CD4-positive, alpha-beta T cell treated with Interleukin-17A for 4 hours (primary cell): ENCODE measurements at regions not wholly inside any gene's neighbourhood (a gene's known extent, or its start where the extent isn't known, plus 50 kb on each side); places are given as distances from the start of the nearest gene placed in this dataset.
"Not testable (repeated sequence)": the region's sequence is repeated elsewhere in the genome, so short reads cannot be mapped to it uniquely, and the experiment has no call there.

Experiments
- DNase-seq: peaks from one replicate; pipeline ENCODE4 v3.0.0-alpha.2; 2020; ENCODE audit warnings: mixed read lengths

GRCh38 chr18:1304392-1304992 is 399.8 kb downstream of the ADCYAP1 start:
- no peak for DNase-seq

GRCh38 chr18:1306641-1307040 is 402.0 kb downstream of the ADCYAP1 start:
- DNase-seq = no peak

DNA sequence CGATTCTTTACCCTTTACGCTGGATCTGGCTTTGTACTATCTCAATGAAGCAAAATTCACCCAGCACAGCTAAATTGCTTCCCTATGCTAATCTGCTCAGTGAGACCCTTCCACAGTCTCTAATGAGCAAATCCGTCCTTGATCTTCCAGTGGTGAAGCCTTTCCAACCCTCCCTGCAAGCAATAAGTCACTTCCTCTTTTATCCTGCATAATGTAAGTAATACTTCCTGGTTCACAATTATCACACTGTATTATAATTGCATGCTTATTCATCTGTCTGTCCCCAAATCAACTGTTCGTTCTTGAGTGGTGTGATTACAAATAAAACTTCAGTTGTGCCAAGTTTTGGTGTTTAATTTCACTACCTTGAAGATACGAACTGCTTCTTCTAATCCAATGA is 404.0 kb downstream of the ADCYAP1 start:
- DNase-seq = no peak

DNA sequence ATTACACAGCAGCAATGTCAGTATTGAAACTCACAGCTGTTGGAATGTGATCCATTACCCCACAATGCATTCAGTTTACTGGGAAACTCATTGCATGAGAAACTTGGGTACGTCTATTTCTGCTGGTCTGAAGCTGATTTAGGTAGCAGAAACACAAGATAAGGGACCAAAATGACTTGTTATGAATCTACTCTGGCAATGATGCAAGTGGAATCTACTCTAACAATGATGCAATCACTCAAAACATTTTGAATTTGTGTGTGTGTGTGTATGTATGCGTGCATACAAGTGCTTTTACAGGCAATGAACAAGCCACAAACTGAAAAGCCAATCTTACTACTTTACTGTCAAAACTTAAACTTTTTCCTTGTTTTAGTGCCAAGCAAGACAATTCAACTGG is 406.7 kb downstream of the ADCYAP1 start:
- DNase-seq = no peak

DNA sequence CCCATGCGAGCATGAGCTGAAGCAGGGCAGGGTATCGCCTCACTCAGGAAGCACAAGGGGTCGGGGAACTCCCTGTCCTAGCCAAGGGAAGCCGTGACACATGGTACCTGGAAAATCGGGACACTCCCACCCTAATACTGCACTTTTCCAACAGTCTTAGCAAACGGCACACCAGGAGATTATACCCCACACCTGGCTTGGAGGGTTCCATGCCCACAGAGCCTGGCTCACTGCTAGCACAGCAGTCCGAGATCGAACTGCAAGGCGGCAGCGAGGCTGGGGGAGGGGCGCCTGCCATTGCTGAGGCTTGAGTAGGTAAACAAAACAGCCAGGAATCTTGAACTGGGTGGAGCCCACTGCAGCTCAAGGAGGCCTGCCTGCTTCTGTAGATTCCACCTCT is 430.7 kb downstream of the ADCYAP1 start:
- DNase-seq = not testable (repeated sequence)

DNA sequence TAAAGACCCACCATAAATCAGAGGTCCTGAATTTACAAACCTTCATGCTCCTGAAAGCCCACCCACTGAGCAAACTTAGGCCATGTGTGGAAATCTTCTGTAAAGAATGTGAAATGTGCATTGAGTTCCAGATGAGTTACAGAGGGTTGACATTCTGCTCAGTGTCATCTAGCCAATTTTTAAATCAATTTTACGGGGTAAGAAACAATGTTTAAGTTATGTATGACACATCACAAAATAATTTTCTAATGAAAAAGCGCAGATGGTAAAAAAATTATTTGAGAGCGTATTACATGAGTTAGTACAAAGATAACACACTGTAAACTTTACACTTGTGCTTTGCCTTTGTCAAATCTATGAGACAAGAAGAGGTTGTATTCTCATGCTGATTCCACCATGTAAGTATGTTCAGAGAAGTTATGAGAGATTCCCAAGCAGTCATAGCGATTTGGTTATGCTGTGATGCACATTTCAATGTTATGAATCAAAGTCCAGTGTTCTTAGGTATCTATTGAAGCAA is 446.3 kb downstream of the ADCYAP1 start:
- DNase-seq = no peak

DNA sequence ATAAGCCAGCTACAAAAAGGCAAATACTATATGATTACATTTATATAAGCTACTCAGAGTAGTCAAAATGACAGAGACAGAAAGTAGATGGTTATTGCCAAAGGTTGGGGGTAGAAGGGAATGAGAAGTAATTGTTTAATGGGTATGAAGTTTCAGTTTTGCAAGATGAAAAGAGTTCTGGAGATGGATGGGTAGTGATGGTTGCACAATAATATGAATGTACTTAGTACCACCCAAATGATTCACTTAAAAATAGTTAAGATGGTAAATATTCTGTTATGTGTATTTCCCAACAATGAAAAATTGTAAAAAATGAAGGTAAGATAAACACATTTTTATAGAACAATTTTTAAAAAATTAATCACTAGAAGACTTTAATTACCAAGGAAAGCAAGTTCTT is 448.4 kb downstream of the ADCYAP1 start:
- DNase-seq = no peak

DNA sequence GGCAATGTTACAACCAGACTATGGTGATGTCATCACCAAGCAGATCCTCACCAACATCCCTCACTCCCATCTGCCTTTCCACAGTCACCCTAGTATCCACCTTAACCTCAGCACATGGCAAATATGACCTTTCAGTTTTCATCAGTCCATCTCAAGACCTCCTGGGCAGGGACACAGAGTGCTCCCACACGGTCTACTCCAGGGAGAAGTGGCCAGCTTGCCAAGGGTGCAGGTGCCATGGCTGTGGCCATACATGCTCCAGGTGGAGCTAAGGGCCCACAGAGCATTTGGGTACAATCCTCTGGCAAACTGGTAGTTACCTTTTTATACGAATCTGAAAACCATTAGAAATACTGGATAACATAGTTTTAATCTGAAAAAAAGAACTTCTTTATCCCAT is 453.1 kb downstream of the ADCYAP1 start:
- no peak for DNase-seq

DNA sequence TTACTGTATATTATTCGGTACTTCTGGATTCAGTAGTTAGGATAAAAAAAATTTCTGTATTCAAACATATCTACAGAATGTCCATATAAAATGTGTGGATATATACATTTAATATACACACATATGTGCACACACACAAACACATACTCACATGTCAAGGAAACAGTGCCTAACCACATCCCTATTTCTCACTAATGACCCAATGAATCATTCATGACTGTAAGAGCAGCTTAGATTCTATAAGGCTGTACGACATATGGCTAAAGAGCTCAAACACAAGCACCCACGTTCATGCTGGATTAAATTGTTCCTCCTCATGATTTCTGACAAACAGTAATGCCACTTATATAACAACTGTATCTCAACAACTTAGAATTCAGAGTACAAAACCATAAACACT is 457.3 kb downstream of the ADCYAP1 start:
- DNase-seq = no peak

DNA sequence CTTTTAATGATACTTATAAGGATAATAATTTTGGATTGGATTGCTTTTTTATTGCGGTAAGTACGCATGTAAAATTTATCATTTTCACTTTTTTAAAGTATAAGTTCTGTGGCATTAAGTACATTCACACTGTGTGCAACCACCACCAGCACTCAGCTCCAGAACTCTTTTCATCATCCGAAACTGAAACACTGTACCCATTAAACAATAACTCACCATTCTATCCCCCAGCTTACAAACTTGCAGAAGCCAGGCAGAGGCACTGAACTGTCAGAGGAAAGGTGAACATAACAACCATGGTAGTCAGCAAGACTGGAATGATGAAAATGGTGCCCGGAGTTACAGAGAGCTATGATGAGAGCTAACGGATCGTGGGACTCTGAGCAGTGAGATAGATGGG is 465.9 kb downstream of the ADCYAP1 start:
- no peak for DNase-seq

DNA sequence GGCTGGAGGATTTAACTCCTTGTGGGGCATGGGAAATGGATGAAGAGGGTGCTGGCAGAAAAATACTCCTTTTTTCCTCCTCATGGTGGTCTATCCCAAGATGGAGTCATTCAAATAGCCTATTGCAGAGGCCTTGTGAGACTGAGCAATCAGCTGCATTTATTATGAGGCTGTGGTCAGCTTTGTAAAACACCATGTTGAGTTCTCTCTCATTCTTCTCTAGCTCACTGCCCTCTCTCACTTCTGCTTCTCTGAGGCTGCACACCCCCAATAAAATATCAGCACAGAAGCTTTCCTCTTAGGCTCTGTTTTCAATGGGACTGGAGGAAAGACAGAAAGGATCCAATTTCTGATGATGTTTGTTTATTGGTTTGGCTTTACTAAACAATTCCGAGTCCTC is 467.1 kb downstream of the ADCYAP1 start:
- no peak for DNase-seq

DNA sequence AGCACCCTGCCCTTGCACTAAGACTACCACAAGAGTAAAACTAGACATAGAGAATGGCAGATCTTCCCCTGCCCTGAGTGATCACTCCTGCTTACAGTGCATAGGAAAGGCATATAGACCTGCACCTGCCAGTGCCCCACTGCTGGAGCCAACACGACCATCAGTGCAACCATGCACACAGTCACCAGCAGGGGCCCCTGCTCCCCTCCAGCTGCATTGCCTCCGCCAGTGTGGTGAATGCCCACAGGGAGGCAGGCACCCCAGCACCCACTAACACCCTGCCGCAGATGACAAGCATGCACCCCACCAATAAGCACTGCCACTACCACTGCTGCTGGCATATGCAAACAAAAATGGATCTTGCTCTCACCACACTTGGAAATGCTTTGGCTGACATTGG is 478.8 kb downstream of the ADCYAP1 start:
- DNase-seq = no peak

GRCh38 chr18:1388468-1388867 is 483.8 kb downstream of the ADCYAP1 start:
- not testable (repeated sequence) for DNase-seq

DNA sequence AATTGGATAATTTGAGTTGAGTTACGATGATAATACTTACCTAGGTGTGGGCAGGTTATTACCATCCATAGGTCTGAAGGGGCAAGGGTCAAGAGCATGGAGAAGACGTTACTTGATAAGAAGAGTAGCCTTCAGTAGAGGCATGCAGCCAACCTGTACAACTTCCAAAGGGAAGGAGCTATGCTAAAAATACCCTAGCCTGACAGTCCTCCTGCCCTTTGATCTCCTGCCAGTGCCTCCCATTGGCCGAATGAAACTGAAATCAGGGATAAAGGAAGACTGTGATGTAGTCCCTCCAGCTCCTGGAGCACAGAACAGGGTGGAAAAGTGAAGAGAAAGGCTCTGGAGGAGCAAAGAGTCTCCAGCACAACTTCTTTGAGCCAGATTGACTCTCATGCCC is 487.4 kb downstream of the ADCYAP1 start:
- no peak for DNase-seq

GRCh38 chr18:1392865-1393734 is 488.4 kb downstream of the ADCYAP1 start:
- DNase-seq = no peak

- DNase-seq = no peak
These were observed 489.3 kb downstream of the ADCYAP1 start for GRCh38 chr18:1393929-1394328.

DNA sequence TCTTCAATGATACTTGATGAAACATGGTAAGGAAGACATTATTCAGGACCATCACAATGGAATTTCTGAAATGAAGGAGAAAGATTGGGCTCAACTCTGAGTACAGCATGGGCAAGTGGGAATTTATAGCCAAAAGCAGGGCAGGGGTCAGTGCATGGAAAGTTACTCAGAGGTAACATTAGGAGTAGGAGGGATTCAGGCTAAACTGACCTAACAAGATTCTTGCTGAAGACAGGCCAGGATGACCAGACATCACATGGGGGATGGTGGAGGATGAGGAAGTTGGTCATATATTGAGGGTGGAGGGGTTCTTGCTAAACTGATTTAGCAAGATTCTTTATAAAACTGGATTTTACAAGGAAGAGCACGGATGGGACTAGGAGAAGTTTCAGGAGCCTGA is 489.8 kb downstream of the ADCYAP1 start:
- DNase-seq = no peak

DNA sequence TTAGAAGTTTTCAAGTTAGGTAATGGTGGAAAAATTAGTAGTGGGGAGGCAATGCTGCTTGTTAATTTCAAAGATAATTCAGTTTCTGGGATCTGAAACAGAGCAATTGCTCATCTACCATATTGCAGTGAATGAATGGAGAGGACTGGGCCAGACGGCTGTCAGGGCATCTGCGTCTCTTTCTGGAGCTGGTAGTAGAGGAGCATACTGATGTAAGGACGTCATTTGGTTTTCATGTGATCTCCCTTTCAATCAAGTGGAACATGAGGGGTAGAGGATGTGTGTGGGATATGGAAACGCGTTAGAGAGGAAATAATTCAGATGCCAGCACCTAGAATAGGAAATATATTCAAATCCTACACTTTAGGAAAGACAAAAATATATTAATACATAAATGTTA is 490.3 kb downstream of the ADCYAP1 start:
- DNase-seq = no peak

GRCh38 chr18:1408376-1408775 is 503.7 kb downstream of the ADCYAP1 start:
- no peak for DNase-seq

DNA sequence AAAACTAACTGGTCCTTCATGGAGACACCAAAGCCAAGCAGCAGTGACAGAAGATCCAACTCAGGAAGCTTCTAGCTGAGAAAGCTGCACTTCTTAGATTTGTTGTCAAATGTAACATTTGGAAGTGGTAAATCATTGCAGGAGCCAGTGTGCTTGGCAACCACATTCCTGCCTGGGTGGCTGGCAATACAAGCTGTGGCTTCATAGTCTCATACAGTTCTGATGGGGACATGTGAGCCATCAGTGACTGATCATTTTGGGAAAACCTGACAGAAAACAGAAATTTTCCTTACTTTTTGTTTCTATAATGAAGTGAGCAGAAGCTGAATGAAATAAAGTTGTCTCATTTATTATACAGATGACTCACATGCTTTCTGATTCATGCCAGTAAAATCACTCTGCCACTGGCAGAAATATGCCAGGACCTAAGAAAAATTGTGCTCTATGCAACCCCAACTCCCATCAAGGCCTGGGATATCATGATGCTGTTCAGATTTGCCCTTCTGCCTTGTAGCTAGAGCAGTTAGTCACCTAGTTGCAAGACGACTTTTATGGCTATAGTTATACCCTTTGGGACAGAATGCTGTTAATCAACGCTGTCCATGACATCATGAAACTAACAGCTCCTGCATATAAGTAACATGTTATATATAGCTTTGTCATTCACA is 508.1 kb downstream of the ADCYAP1 start:
- DNase-seq = no peak

DNA sequence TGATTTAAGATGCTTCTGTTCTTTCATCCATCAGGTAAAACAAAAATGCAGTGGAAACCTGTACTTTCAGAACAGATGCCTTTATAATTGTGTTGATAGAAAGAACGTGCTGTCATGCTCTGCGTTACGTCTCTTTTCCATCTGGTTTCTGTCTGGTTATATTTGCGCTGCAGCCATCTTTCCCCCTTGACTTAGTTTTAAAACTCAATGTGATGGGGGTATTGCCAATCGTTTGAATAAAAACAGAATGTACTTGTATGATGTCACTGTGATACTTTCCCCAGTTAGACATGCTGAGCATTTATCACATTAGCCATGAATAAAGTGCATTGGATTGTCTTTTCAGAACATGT is 508.6 kb downstream of the ADCYAP1 start:
- no peak for DNase-seq

- no peak for DNase-seq
These were observed 511.4 kb downstream of the ADCYAP1 start for GRCh38 chr18:1416074-1416473.

GRCh38 chr18:1421502-1421901 is 516.8 kb downstream of the ADCYAP1 start:
- no peak for DNase-seq

GRCh38 chr18:1422634-1423033 is 518.0 kb downstream of the ADCYAP1 start:
- DNase-seq = no peak
